ENCODE measurements at regions not wholly inside any gene's neighbourhood (a gene's known extent, or its start where the extent isn't known, plus 50 kb on each side); places are given as distances from the start of the nearest gene placed in this dataset.

DNA sequence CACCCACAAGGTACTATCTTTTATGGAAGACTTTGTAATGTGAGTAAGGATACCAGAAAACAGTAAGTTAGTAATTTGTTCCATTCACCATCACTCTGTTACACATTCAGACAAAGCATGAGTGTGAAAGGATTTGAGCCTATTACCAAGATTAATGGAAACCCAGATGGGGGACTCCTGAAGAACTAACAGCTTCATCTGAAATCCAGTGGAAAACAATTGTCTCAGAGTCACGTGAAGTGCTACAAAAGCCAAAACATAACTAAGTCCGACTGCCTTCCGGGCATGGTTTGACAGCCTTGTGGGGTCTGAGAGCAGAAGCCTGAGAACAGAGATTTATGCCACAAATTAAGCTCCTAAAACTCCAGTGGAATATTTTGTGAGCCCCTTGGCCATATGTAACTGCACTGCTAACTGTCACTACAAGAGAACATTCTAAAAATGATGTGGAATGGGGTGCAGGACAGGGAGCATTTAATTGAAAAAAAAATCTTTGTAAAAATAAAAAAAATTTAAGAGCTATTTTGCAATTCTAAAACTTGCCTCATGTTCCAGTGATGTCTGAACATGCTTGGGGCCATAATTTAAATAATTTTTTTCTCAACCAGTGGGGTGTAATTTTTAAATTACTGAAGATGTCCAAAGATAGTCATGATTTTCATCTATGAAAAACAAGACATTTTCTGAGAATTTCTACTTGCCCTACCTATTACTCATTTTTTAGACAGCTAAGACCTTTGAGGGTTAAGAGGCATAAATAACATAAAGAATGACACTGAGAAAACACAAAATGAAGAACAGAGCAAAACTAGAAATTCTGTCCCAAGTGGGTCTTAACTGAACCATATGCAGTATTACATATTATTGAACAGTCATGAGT, 555.0 kb downstream of the INHBA start:
- H3K9me3 ChIP-seq, result no peaks in the 10 kb centered on the region
- no peaks in the 10 kb centered on the region for H3K27me3 ChIP-seq
- intact Hi-C loops (cut with DNase I), result no loop called here
- WGBS (ENCODE audit: insufficient coverage, low coverage, low lambda C conversion rate, missing lambda C conversion rate), result 88% methylated on average over 3 of the region's 3 CpGs
- no peak overlapping the region for H3K27ac ChIP-seq
- TF ChIP-seq POLR2A (IDR thresholded peaks at IDR 0.05), result no peak
- TF ChIP-seq, protein P1, sequence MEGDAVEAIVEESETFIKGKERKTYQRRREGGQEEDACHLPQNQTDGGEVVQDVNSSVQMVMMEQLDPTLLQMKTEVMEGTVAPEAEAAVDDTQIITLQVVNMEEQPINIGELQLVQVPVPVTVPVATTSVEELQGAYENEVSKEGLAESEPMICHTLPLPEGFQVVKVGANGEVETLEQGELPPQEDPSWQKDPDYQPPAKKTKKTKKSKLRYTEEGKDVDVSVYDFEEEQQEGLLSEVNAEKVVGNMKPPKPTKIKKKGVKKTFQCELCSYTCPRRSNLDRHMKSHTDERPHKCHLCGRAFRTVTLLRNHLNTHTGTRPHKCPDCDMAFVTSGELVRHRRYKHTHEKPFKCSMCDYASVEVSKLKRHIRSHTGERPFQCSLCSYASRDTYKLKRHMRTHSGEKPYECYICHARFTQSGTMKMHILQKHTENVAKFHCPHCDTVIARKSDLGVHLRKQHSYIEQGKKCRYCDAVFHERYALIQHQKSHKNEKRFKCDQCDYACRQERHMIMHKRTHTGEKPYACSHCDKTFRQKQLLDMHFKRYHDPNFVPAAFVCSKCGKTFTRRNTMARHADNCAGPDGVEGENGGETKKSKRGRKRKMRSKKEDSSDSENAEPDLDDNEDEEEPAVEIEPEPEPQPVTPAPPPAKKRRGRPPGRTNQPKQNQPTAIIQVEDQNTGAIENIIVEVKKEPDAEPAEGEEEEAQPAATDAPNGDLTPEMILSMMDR (IDR thresholded peaks at IDR 0.05), result no peak
- no peaks in the 10 kb centered on the region for H3K4me1 ChIP-seq
- no peaks in the 10 kb centered on the region for H3K36me3 ChIP-seq
- DNase-seq, result no peak
- H3K4me3 ChIP-seq, result no peak overlapping the region
- ATAC-seq, result no peak

DNA sequence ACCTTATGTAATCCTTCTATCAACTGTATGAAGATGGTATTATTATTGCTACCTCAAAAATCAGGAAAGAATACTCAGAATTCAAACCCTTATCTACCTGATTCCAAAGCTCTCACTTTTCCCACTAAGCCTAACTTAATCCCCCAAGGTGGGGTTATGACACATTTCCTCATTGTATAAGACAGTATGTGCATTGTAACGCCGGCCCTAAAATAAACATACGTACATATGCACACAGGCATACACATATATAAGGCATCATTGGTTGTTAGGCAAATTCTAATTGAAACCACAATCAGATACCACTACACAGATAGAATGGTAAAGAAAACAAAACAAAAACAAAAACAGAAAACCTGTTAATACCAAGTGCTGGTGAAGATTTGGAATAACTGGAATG, 556.5 kb downstream of the INHBA start:
- Histone ChIP-seq H3K9me3 (no peaks in the 10 kb centered on the region), H3K4me3 (no peak overlapping the region), H3K36me3 (no peaks in the 10 kb centered on the region), H3K27me3 (no peaks in the 10 kb centered on the region), H3K4me1 (no peaks in the 10 kb centered on the region), H3K27ac (no peak overlapping the region)
- ATAC-seq (no peak), DNase-seq (no peak)
- intact Hi-C loops (cut with DNase I), result no loop called here
- TF ChIP-seq, protein P1 (IDR thresholded peaks at IDR 0.05), result no peak
- TF ChIP-seq POLR2A (IDR thresholded peaks at IDR 0.05), result no peak
- 71% methylated on average over 3 of the region's 3 CpGs for WGBS (ENCODE audit: insufficient coverage, low coverage, low lambda C conversion rate, missing lambda C conversion rate)

- WGBS (ENCODE audit: insufficient coverage, low coverage, low lambda C conversion rate, missing lambda C conversion rate), result 69% methylated on average over 3 of the region's 3 CpGs
- Histone ChIP-seq H3K4me1 (no peaks in the 10 kb centered on the region), H3K9me3 (no peaks in the 10 kb centered on the region), H3K36me3 (no peaks in the 10 kb centered on the region), H3K27me3 (no peaks in the 10 kb centered on the region), H3K4me3 (no peak overlapping the region), H3K27ac (no peak overlapping the region)
- ATAC-seq, result no peak
- intact Hi-C loops (cut with DNase I), result no loop called here
- DNase-seq, result no peak
- no peak for TF ChIP-seq POLR2A (IDR thresholded peaks at IDR 0.05)
- TF ChIP-seq, protein P1 (IDR thresholded peaks at IDR 0.05), result no peak
Observed at GRCh38 chr7:41145656-41146055, 557.2 kb downstream of the INHBA start.

DNA sequence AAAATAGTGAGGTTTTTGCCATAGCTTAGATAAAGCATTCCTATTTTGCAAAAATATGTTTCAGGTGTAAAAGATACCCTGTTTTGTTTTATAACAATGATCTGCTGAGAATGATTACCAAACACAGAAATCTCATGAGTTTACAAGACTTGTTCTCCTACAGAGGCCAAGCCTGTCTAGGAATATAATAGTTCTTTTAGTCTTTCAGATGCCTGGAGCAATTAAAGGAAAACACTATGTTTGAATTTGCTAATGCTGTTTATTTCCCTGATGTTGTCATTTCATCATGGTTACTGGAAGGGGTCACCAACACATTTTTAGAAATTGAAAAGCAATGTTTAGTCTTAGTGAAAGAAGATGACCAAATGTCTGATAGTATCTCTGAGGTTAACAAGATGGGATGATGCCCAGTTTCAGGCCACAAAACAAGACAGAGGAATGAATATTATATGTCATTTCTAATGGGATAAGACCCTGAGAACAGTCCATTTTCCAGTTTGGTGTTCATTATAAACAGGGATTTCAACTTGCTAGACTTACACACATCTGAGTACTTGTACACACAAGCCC, 559.9 kb downstream of the INHBA start:
- Histone ChIP-seq H3K36me3 (no peaks in the 10 kb centered on the region), H3K4me3 (no peak overlapping the region), H3K4me1 (no peaks in the 10 kb centered on the region), H3K9me3 (no peaks in the 10 kb centered on the region), H3K27me3 (no peaks in the 10 kb centered on the region), H3K27ac (no peak overlapping the region)
- TF ChIP-seq, protein P1 (IDR thresholded peaks at IDR 0.05), result no peak
- TF ChIP-seq POLR2A (IDR thresholded peaks at IDR 0.05), result no peak
- no peak for DNase-seq
- intact Hi-C loops (cut with DNase I), result no loop called here
- ATAC-seq, result no peak

Measured in right lobe of liver (tissue), 6 donors.